Trophoblast cell (in vitro differentiated cells and primary cell): ENCODE measurements at regions not wholly inside any gene's neighbourhood (a gene's known extent, or its start where the extent isn't known, plus 50 kb on each side); places are given as distances from the start of the nearest gene placed in this dataset.
A peak's percentile ranks its signal among the peaks of the same experiment; 100 is the strongest.
"Not testable (repeated sequence)": the region's sequence is repeated elsewhere in the genome, so short reads cannot be mapped to it uniquely, and the experiment has no call there.

Experiments used
- DNase-seq, 2 donors: peaks; one replicate each; pipeline ENCODE4 v3.0.0-alpha.2; 2016
- H2AFZ ChIP-seq: 2 replicates; pipeline ENCODE4 v1.6.1; 2013; ENCODE audit warnings: low read length, moderate library complexity, mild to moderate bottlenecking; ENCODE audit not compliant: insufficient read depth, poor library complexity
- H2AK5ac ChIP-seq: 2 replicates; pipeline ENCODE4 v1.6.1; 2013; ENCODE audit warnings: mild to moderate bottlenecking, low read length
- H2BK120ac ChIP-seq: 2 replicates; pipeline ENCODE4 v1.6.1; 2013; ENCODE audit warnings: low read length, mild to moderate bottlenecking, moderate library complexity; ENCODE audit not compliant: insufficient read depth, poor library complexity
- H2BK12ac ChIP-seq: 2 replicates; pipeline ENCODE4 v1.6.1; 2013; ENCODE audit warnings: mild to moderate bottlenecking, low read length, moderate library complexity
- H2BK5ac ChIP-seq: 2 replicates; pipeline ENCODE4 v1.6.1; 2013; ENCODE audit warnings: low read length, low read depth, moderate library complexity, mild to moderate bottlenecking; ENCODE audit not compliant: poor library complexity
- H3K14ac ChIP-seq: 2 replicates; pipeline ENCODE4 v1.6.1; 2013; ENCODE audit warnings: mild to moderate bottlenecking, low read length
- H3K18ac ChIP-seq: 2 replicates; pipeline ENCODE4 v1.6.1; 2013; ENCODE audit warnings: mild to moderate bottlenecking, low read length
- H3K23ac ChIP-seq: 2 replicates; pipeline ENCODE4 v1.6.1; 2013; ENCODE audit warnings: low read length
- H3K27ac ChIP-seq: 2 replicates; pipeline ENCODE4 v1.5.1; 2013; ENCODE audit warnings: low read depth, mild to moderate bottlenecking, inconsistent platforms, low read length, moderate library complexity
- H3K27me3 ChIP-seq: 2 replicates; pipeline ENCODE4 v1.6.1; 2013; ENCODE audit warnings: inconsistent platforms, mild to moderate bottlenecking, low read length, moderate library complexity; ENCODE audit not compliant: insufficient read depth
- H3K36me3 ChIP-seq, 2 experiments: 1 replicate in 1 of 2; 2 replicates in 1 of 2; pipeline ENCODE4 v1.6.1; 2013; ENCODE audit warnings: low read length in 2 of 2, mild to moderate bottlenecking in 2 of 2, moderate library complexity in 1 of 2; ENCODE audit not compliant: insufficient read depth in 2 of 2, control insufficient read depth in 1 of 2
- H3K4ac ChIP-seq: 2 replicates; pipeline ENCODE4 v1.6.1; 2013; ENCODE audit warnings: low read depth, mild to moderate bottlenecking, low read length, moderate library complexity
- H3K4me1 ChIP-seq, 2 experiments: 1 replicate in 1 of 2; 2 replicates in 1 of 2; pipeline ENCODE4 v1.6.1; 2013; ENCODE audit warnings: low read length in 2 of 2, mild to moderate bottlenecking in 2 of 2, moderate library complexity in 1 of 2; ENCODE audit not compliant: insufficient read depth in 2 of 2, control insufficient read depth in 1 of 2
- H3K4me2 ChIP-seq: 2 replicates; pipeline ENCODE4 v1.6.1; 2013; ENCODE audit warnings: inconsistent platforms, mild to moderate bottlenecking, low read length, moderate library complexity
- H3K4me3 ChIP-seq: 2 replicates; pipeline ENCODE4 v1.5.1; 2013; ENCODE audit warnings: mild to moderate bottlenecking, low read depth, low read length, inconsistent platforms
- H3K79me1 ChIP-seq: one replicate; pipeline ENCODE4 v1.6.1; 2013; ENCODE audit warnings: low read length
- H3K79me2 ChIP-seq: 2 replicates; pipeline ENCODE4 v1.6.1; 2013; ENCODE audit warnings: low read length, mild to moderate bottlenecking; ENCODE audit not compliant: control insufficient read depth, insufficient read depth, poor library complexity
- H3K9ac ChIP-seq: 2 replicates; pipeline ENCODE4 v1.6.1; 2013; ENCODE audit warnings: mild to moderate bottlenecking, low read length
- H3K9me3 ChIP-seq: 2 replicates; pipeline ENCODE4 v1.6.1; 2013; ENCODE audit warnings: low read depth, mild to moderate bottlenecking, control low read depth, inconsistent platforms, low read length; ENCODE audit not compliant: insufficient read depth
- H4K12ac ChIP-seq: 2 replicates; pipeline ENCODE4 v1.6.1; 2013; ENCODE audit warnings: low read depth, mild to moderate bottlenecking, low read length, moderate library complexity
- H4K8ac ChIP-seq: 2 replicates; pipeline ENCODE4 v1.6.1; 2013; ENCODE audit warnings: low read depth, mild to moderate bottlenecking, low read length, moderate library complexity
- H4K91ac ChIP-seq: one replicate; pipeline ENCODE4 v1.6.1; 2013; ENCODE audit warnings: low read depth, mild to moderate bottlenecking, low read length, moderate library complexity
- WGBS: extraction: QIAGEN DNeasy Blood & Tissue Kit; methylation state at CpG from one replicate; pipeline ENCODE4 v1.1.7; 2013; ENCODE audit warnings: missing lambda C conversion rate; ENCODE audit not compliant: insufficient read length, insufficient coverage; ENCODE audit errors: extremely low coverage; 5-methylcytosine and 5-hydroxymethylcytosine counted together

- peak; percentile 10 to 37 for DNase-seq
- WGBS: no CpG with 5 or more reads among the region's 4 CpGs
Observed at GRCh38 chr11:46210133-46210636, 67.3 kb upstream of the CREB3L1 start.

GRCh38 chr11:46209624-46210023 lies 67.8 kb upstream of the CREB3L1 start:
- H3K4me1 ChIP-seq, H3K27me3 ChIP-seq, H3K27ac ChIP-seq, H2AFZ ChIP-seq, H3K4me3 ChIP-seq, H2BK120ac ChIP-seq, H3K9ac ChIP-seq, H3K18ac ChIP-seq, H3K79me2 ChIP-seq, H3K9me3 ChIP-seq, H3K79me1 ChIP-seq, H4K12ac ChIP-seq, H3K4ac ChIP-seq, DNase-seq, H2BK5ac ChIP-seq, H4K91ac ChIP-seq, H3K4me2 ChIP-seq, H2AK5ac ChIP-seq, H3K23ac ChIP-seq, H3K36me3 ChIP-seq, H4K8ac ChIP-seq, H2BK12ac ChIP-seq, H3K14ac ChIP-seq: not testable (repeated sequence)
- no CpG with 5 or more reads among the region's 5 CpGs for WGBS

More at GRCh38 chr11:46210133-46210636, 67.3 kb upstream of the CREB3L1 start:
- H3K23ac ChIP-seq: no peak overlapping the region
- no peak overlapping the region for H2AK5ac ChIP-seq
- H3K4me2 ChIP-seq: no peak overlapping the region
- no peaks in the 10 kb centered on the region for H3K4me1 ChIP-seq
- H2BK120ac ChIP-seq: no peak overlapping the region
- H3K79me2 ChIP-seq: no peaks in the 10 kb centered on the region
- H4K91ac ChIP-seq: no peak overlapping the region
- no peak overlapping the region for H3K18ac ChIP-seq
- no peak overlapping the region for H2BK5ac ChIP-seq
- no peak overlapping the region for H3K4me3 ChIP-seq
- no peak overlapping the region for H4K12ac ChIP-seq
- no peak overlapping the region for H3K4ac ChIP-seq
- H3K9ac ChIP-seq: no peak overlapping the region
- no peak overlapping the region for H2BK12ac ChIP-seq
- H3K14ac ChIP-seq: no peak overlapping the region
- H3K9me3 ChIP-seq: no peaks in the 10 kb centered on the region
- H3K27ac ChIP-seq: no peak overlapping the region
- no peak overlapping the region for H4K8ac ChIP-seq
- no peaks in the 10 kb centered on the region for H3K27me3 ChIP-seq
- no peak overlapping the region for H2AFZ ChIP-seq
- H3K36me3 ChIP-seq: no peaks in the 10 kb centered on the region
- no peaks in the 10 kb centered on the region for H3K79me1 ChIP-seq

DNA sequence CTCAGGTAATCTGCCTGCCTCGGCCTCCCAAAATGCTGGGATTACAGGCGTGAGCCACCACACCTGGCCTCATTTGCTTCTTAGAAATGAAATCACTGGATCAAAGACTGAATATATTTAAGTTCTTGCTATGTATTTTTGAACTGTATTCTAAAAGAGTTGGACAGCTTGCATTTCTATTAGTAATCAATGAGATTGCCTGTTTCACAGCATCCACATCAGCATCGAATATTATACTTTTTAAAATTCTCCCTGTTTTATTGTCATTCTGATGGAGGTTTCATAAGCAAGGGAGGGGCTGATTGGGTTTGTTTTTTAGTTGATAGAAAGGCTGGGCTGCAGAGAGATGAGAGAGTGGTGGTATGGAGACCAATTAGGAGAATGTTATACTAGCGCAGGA lies 68.7 kb upstream of the CREB3L1 start:
- no peak overlapping the region for H3K4me3 ChIP-seq
- H3K4me2 ChIP-seq: no peak overlapping the region
- no peak overlapping the region for H4K91ac ChIP-seq
- no peak overlapping the region for H3K18ac ChIP-seq
- H3K36me3 ChIP-seq: no peaks in the 10 kb centered on the region
- H2AFZ ChIP-seq: no peak overlapping the region
- H4K8ac ChIP-seq: no peak overlapping the region
- no peak overlapping the region for H3K27ac ChIP-seq
- H3K79me1 ChIP-seq: no peaks in the 10 kb centered on the region
- no peak overlapping the region for H4K12ac ChIP-seq
- no peak overlapping the region for H2BK120ac ChIP-seq
- no peak overlapping the region for H2BK12ac ChIP-seq
- H3K4me1 ChIP-seq: no peaks in the 10 kb centered on the region
- no peak overlapping the region for H3K9ac ChIP-seq
- no peak overlapping the region for H3K4ac ChIP-seq
- H2BK5ac ChIP-seq: no peak overlapping the region
- H3K23ac ChIP-seq: no peak overlapping the region
- no peaks in the 10 kb centered on the region for H3K27me3 ChIP-seq
- DNase-seq: no peak
- no peaks in the 10 kb centered on the region for H3K79me2 ChIP-seq
- no CpG with 5 or more reads among the region's 4 CpGs for WGBS
- H2AK5ac ChIP-seq: no peak overlapping the region
- H3K14ac ChIP-seq: no peak overlapping the region
- H3K9me3 ChIP-seq: no peaks in the 10 kb centered on the region

DNA sequence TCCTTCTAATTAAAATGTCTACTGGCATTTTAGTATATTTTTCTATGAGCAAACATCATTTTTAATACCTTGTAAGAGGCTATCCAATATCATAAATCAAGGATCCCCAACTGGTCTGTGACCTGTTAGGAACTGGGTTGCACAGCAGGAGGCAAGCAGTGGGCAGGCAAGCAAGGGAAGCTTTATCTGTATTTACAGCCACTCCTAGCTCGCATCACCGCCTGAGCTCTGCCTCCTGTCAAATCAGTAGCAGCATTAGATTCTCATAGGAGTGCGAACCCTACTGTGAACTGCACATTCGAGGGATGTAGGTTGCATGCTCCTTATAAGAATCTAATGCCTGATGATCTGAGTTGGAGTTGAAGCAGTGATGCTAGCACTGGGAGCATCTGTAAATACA lies 70.2 kb upstream of the CREB3L1 start:
- Histone ChIP-seq H3K4me1 (no peaks in the 10 kb centered on the region), H2BK5ac (no peak overlapping the region), H2BK12ac (no peak overlapping the region), H2AFZ (no peak overlapping the region), H3K18ac (no peak overlapping the region), H3K79me1 (no peaks in the 10 kb centered on the region), H3K36me3 (no peaks in the 10 kb centered on the region), H3K79me2 (no peaks in the 10 kb centered on the region), H3K4me3 (no peak overlapping the region), H3K27ac (no peak overlapping the region), H3K9me3 (no peaks in the 10 kb centered on the region), H3K9ac (no peak overlapping the region), H3K4ac (no peak overlapping the region), H3K23ac (no peak overlapping the region), H4K12ac (no peak overlapping the region), H2BK120ac (no peak overlapping the region), H4K91ac (no peak overlapping the region), H3K14ac (no peak overlapping the region), H3K27me3 (no peaks in the 10 kb centered on the region), H2AK5ac (no peak overlapping the region), H3K4me2 (no peak overlapping the region), H4K8ac (no peak overlapping the region)
- no CpG with 5 or more reads among the region's 4 CpGs for WGBS
- no peak for DNase-seq
